HUES6 (cell line): ENCODE measurements at regions not wholly inside any gene's neighbourhood (a gene's known extent, or its start where the extent isn't known, plus 50 kb on each side); places are given as distances from the start of the nearest gene placed in this dataset.

Source experiments
- H3K27ac ChIP-seq: 2 replicates; pipeline ENCODE4 v1.7.0; 2013; ENCODE audit warnings: low read depth, mild to moderate bottlenecking, low read length, inconsistent platforms
- H3K27me3 ChIP-seq: 2 replicates; pipeline ENCODE4 v1.6.1; 2013; ENCODE audit warnings: low read length; ENCODE audit not compliant: control insufficient read depth, insufficient read depth
- H3K36me3 ChIP-seq: 2 replicates; pipeline ENCODE4 v1.6.1; 2013; ENCODE audit warnings: low read length; ENCODE audit not compliant: control insufficient read depth, insufficient read depth
- H3K4me1 ChIP-seq: 2 replicates; pipeline ENCODE4 v1.6.1; 2013; ENCODE audit warnings: low read length; ENCODE audit not compliant: control insufficient read depth, insufficient read depth
- H3K4me3 ChIP-seq: 2 replicates; pipeline ENCODE4 v1.5.1; 2013; ENCODE audit warnings: low read depth, low read length
- H3K9ac ChIP-seq: one replicate; pipeline ENCODE4 v1.6.1; 2013; ENCODE audit warnings: mild to moderate bottlenecking, low read length
- H3K9me3 ChIP-seq: 2 replicates; pipeline ENCODE4 v1.6.1; 2013; ENCODE audit warnings: low read depth, low read length; ENCODE audit not compliant: control insufficient read depth, insufficient read depth

- Histone ChIP-seq H3K27me3 (no peaks in the 10 kb centered on the region), H3K9ac (no peak overlapping the region), H3K9me3 (peaks cover 8% of the 10 kb centered on the region), H3K27ac (no peak overlapping the region), H3K4me3 (no peak overlapping the region), H3K4me1 (no peaks in the 10 kb centered on the region), H3K36me3 (no peaks in the 10 kb centered on the region)
These were observed 62.3 kb downstream of the UCHL1 start for GRCh38 chr4:41318839-41319530.

GRCh38 chr4:41319553-41319952, 62.8 kb downstream of the UCHL1 start:
- Histone ChIP-seq H3K4me3 (no peak overlapping the region), H3K27ac (no peak overlapping the region), H3K9me3 (peaks cover 8% of the 10 kb centered on the region), H3K36me3 (no peaks in the 10 kb centered on the region), H3K27me3 (no peaks in the 10 kb centered on the region), H3K4me1 (no peaks in the 10 kb centered on the region), H3K9ac (no peak overlapping the region)

- Histone ChIP-seq H3K27ac (no peak overlapping the region), H3K36me3 (no peaks in the 10 kb centered on the region), H3K4me3 (no peak overlapping the region), H3K9ac (no peak overlapping the region), H3K9me3 (peaks cover 8% of the 10 kb centered on the region), H3K4me1 (peaks cover 3% of the 10 kb centered on the region; the same call in 1 of the 2 replicates), H3K27me3 (no peaks in the 10 kb centered on the region)
These were observed 63.5 kb downstream of the UCHL1 start for GRCh38 chr4:41320278-41320677.

DNA sequence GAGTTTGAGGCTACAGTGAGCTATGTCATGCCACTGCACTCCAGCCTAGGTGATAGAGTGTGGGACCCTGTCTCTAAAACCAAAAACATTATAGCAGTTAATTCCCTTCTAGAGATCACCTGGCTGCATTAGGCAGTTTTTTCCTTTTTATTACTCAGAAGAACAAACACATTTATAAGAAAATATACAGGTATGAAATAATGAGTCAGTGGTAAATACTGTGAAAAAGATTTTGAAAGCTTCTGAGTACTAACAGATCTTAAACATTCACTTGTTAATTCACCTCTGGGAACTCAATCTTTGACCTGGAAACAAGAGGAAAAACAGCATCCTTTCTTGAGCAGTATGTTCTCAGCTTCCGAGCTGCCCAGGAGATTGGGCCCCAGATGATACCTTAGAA, 64.1 kb downstream of the UCHL1 start:
- H3K36me3 ChIP-seq: no peaks in the 10 kb centered on the region
- peaks cover 8% of the 10 kb centered on the region for H3K9me3 ChIP-seq
- no peak overlapping the region for H3K27ac ChIP-seq
- H3K4me1 ChIP-seq: peaks cover 8% of the 10 kb centered on the region
- H3K27me3 ChIP-seq: no peaks in the 10 kb centered on the region
- H3K9ac ChIP-seq: no peak overlapping the region
- H3K4me3 ChIP-seq: no peak overlapping the region

DNA sequence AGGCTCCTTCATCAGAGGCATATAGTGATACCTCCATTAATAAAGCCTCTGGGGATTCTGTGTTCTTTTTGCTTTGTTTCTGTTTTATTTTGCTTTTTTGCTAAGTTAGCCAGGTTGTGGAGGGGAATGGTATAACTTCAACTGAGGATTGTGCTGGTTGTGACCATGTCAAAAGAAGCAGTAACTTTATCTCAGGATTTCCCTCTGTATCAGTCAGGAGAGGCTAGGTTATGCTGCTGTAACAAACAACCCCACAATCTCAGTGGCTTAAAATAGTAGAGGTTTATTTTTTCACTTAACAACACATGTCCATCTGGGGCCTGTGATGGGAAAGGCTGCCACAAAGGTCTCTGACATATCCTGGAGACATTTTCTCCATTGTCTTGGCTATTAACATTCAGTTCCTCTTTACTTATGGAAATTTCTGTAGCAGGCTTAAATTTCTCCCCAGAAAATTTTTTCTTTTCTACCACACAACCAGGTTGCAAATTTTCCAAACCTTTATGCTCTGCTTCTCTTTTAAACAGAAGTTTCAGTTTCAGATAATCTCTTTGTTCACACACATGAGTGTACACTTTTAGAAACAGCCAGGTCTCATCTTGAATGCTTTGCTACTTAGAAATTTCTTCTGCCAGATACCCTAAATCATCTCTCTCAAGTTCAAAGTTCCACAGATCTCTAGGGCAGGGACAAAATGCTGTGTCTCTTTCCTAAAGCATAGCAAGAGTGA, 64.7 kb downstream of the UCHL1 start:
- peaks cover 8% of the 10 kb centered on the region for H3K9me3 ChIP-seq
- H3K4me3 ChIP-seq: no peak overlapping the region
- no peaks in the 10 kb centered on the region for H3K27me3 ChIP-seq
- peaks cover 14% of the 10 kb centered on the region for H3K4me1 ChIP-seq
- H3K9ac ChIP-seq: no peak overlapping the region
- H3K27ac ChIP-seq: no peak overlapping the region
- no peaks in the 10 kb centered on the region for H3K36me3 ChIP-seq

DNA sequence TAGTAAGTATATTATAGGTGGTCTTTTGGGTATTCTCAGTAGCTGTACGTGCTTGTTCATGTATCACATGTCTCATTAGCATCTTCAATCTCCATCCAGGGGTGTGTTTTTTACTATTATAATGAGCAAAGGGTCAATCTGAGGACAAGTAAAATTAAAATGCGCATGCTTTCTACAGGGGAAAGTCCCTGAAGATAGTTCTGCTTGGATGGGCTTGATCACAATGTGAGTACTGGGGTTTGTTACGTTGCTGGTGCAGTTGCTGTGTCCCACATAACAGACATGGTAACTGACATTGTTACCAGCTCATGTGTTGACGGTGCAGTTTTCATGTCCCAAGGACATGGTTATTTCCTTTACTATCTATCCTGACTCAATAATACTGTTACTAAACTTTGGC, 65.9 kb downstream of the UCHL1 start:
- peaks cover 20% of the 10 kb centered on the region for H3K4me1 ChIP-seq
- no peak overlapping the region for H3K4me3 ChIP-seq
- no peak overlapping the region for H3K9ac ChIP-seq
- H3K36me3 ChIP-seq: no peaks in the 10 kb centered on the region
- H3K27ac ChIP-seq: no peak overlapping the region
- peaks cover 8% of the 10 kb centered on the region for H3K9me3 ChIP-seq
- H3K27me3 ChIP-seq: no peaks in the 10 kb centered on the region

- Histone ChIP-seq H3K27ac (no peak overlapping the region), H3K9me3 (peaks cover 8% of the 10 kb centered on the region), H3K9ac (no peak overlapping the region), H3K4me1 (peaks cover 25% of the 10 kb centered on the region), H3K4me3 (no peak overlapping the region), H3K27me3 (no peaks in the 10 kb centered on the region), H3K36me3 (no peaks in the 10 kb centered on the region)
These were observed 66.5 kb downstream of the UCHL1 start for GRCh38 chr4:41323179-41323578.

- Histone ChIP-seq H3K27me3 (no peaks in the 10 kb centered on the region), H3K27ac (no peak overlapping the region), H3K4me1 (peaks cover 27% of the 10 kb centered on the region), H3K36me3 (no peaks in the 10 kb centered on the region), H3K9ac (no peak overlapping the region), H3K9me3 (peaks cover 8% of the 10 kb centered on the region), H3K4me3 (no peak overlapping the region)
These were observed 67.0 kb downstream of the UCHL1 start for GRCh38 chr4:41323706-41324105.

GRCh38 chr4:41324861-41325260, 68.1 kb downstream of the UCHL1 start:
- Histone ChIP-seq H3K36me3 (no peaks in the 10 kb centered on the region), H3K4me3 (no peak overlapping the region), H3K27me3 (no peaks in the 10 kb centered on the region), H3K9me3 (peaks cover 8% of the 10 kb centered on the region), H3K27ac (no peak overlapping the region), H3K4me1 (peaks cover 27% of the 10 kb centered on the region), H3K9ac (no peak overlapping the region)

DNA sequence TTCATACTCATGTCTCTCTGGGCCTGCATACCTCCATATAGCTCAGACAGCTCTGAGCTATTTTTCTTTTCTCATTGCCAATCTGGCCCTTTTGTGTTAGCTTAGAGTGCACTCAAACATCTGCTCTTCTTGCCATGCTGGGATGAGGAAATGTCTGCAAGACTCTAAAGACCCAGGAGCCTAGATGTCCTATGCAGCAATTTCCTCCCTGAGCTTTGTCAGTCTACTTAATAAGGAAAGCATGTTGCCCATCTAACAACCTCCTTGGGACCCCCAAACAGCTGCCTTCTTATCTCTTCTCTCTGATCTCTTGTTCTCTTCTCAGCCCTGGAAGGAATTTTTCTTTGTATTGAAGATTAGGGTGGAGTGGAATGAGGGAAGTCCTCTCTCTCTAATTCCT, 69.2 kb downstream of the UCHL1 start:
- peaks cover 8% of the 10 kb centered on the region for H3K9me3 ChIP-seq
- no peak overlapping the region for H3K9ac ChIP-seq
- no peak overlapping the region for H3K4me3 ChIP-seq
- no peaks in the 10 kb centered on the region for H3K36me3 ChIP-seq
- H3K27me3 ChIP-seq: no peaks in the 10 kb centered on the region
- H3K4me1 ChIP-seq: peaks cover 27% of the 10 kb centered on the region
- no peak overlapping the region for H3K27ac ChIP-seq

GRCh38 chr4:41326776-41327175, 70.0 kb downstream of the UCHL1 start:
- H3K4me3 ChIP-seq: no peak overlapping the region
- H3K36me3 ChIP-seq: no peaks in the 10 kb centered on the region
- H3K27ac ChIP-seq: no peak overlapping the region
- no peak overlapping the region for H3K9ac ChIP-seq
- H3K9me3 ChIP-seq: peaks cover 2% of the 10 kb centered on the region; the same call in 1 of the 2 replicates
- peaks cover 27% of the 10 kb centered on the region for H3K4me1 ChIP-seq
- no peaks in the 10 kb centered on the region for H3K27me3 ChIP-seq
